WTC11 (cell line): ENCODE measurements at regions not wholly inside any gene's neighbourhood (a gene's known extent, or its start where the extent isn't known, plus 50 kb on each side); places are given as distances from the start of the nearest gene placed in this dataset.

ENCODE experiments used
- ATAC-seq: fragments of 200-7000 bp; cut with Tn5 transposase; 2 replicates; pipeline ENCODE4 v1.10.0; 2021; ENCODE audit warnings: mild to moderate bottlenecking, moderate library complexity
- CTCF ChIA-PET: fragments of 300-600 bp; sonication (Branson Sonifier 250); formaldehyde crosslinking; loops from one replicate; lab custom pipeline; 2021; ENCODE audit warnings: antibody characterized with exemption; lab: Charles Lee
- POLR2A ChIA-PET: fragments of 350-600 bp; sonication (Branson Sonifier 250); formaldehyde crosslinking; loops from one replicate; lab custom pipeline; 2021; ENCODE audit warnings: antibody characterized with exemption; lab: Charles Lee
- DNase-seq: peaks from one replicate; pipeline ENCODE4 v3.0.0; 2021; ENCODE audit warnings: low spot score
- H3K27ac Mint-ChIP-seq: 2 replicates; pipeline ENCODE4 v1.8.0; 2021; ENCODE audit warnings: mixed read lengths
- H3K27me3 Mint-ChIP-seq: 2 replicates; pipeline ENCODE4 v1.8.0; 2021; ENCODE audit warnings: low read depth, mild to moderate bottlenecking, moderate library complexity, mixed read lengths
- H3K36me3 Mint-ChIP-seq: 2 replicates; pipeline ENCODE4 v1.8.0; 2021; ENCODE audit warnings: mixed read lengths
- H3K4me1 Mint-ChIP-seq: 2 replicates; pipeline ENCODE4 v1.8.0; 2022; ENCODE audit warnings: mixed read lengths
- H3K4me3 Mint-ChIP-seq: 2 replicates; pipeline ENCODE4 v1.8.0; 2021; ENCODE audit warnings: mild to moderate bottlenecking, moderate library complexity, mixed read lengths
- H3K9me3 Mint-ChIP-seq: 2 replicates; pipeline ENCODE4 v1.8.0; 2021; ENCODE audit warnings: mixed read lengths
- CREB1 ChIP-seq: sonication (generic); formaldehyde crosslinking; IDR thresholded peaks from 2 replicates; pipeline ENCODE4 v1.8.0; 2023; ENCODE audit warnings: mild to moderate bottlenecking, missing genetic modification reagents
- ELF4 ChIP-seq: sonication (generic); formaldehyde crosslinking; IDR thresholded peaks from 2 replicates; pipeline ENCODE4 v1.8.1; 2022; ENCODE audit warnings: low read depth, mild to moderate bottlenecking, moderate library complexity, missing genetic modification reagents
- FOXP1 ChIP-seq: sonication (generic); formaldehyde crosslinking; IDR thresholded peaks from 2 replicates; pipeline ENCODE4 v1.8.0; 2022; ENCODE audit warnings: missing genetic modification reagents, mild to moderate bottlenecking, moderate library complexity, borderline replicate concordance
- GABPB1 ChIP-seq: sonication (generic); formaldehyde crosslinking; IDR thresholded peaks from 2 replicates; pipeline ENCODE4 v1.8.1; 2023; ENCODE audit warnings: mild to moderate bottlenecking, missing genetic modification reagents
- HMGA2 ChIP-seq: fragments of 250-450 bp; sonication (Bioruptor Pico); IDR thresholded peaks from 2 replicates; pipeline ENCODE4 v1.4.0; 2021; ENCODE audit warnings: mild to moderate bottlenecking, moderate library complexity
- JUN ChIP-seq: sonication (generic); formaldehyde crosslinking; IDR thresholded peaks from 2 replicates; pipeline ENCODE4 v1.8.0; 2023; ENCODE audit warnings: mild to moderate bottlenecking, missing genetic modification reagents
- MXD4 ChIP-seq: fragments of 250-450 bp; sonication (Bioruptor Pico); IDR thresholded peaks from 2 replicates; pipeline ENCODE4 v1.8.0; 2021; ENCODE audit warnings: mild to moderate bottlenecking, moderate library complexity, borderline replicate concordance
- MYBL2 ChIP-seq: sonication (generic); formaldehyde crosslinking; IDR thresholded peaks from 2 replicates; pipeline ENCODE4 v1.8.1; 2023; ENCODE audit warnings: mild to moderate bottlenecking, moderate library complexity, missing genetic modification reagents
- NFYB ChIP-seq: sonication (generic); formaldehyde crosslinking; conservative IDR thresholded peaks from 2 replicates; pipeline ENCODE4 v1.8.0; 2022; ENCODE audit warnings: low read depth, missing genetic modification reagents
- NR3C1 ChIP-seq: sonication (generic); formaldehyde crosslinking; conservative IDR thresholded peaks from 2 replicates; pipeline ENCODE4 v1.8.1; 2023; ENCODE audit warnings: low read depth, mild to moderate bottlenecking, missing genetic modification reagents
- ZNF138 ChIP-seq: sonication (generic); formaldehyde crosslinking; conservative IDR thresholded peaks from 2 replicates; pipeline ENCODE4 v1.8.1; 2022; ENCODE audit warnings: mild to moderate bottlenecking, moderate library complexity, missing genetic modification reagents
- TF ChIP-seq, protein P1 (sequence below): sonication (generic); formaldehyde crosslinking; IDR thresholded peaks from 2 replicates; pipeline ENCODE4 v1.8.1; 2022; ENCODE audit warnings: low read depth, mild to moderate bottlenecking, moderate library complexity, missing genetic modification reagents, borderline replicate concordance
- TF ChIP-seq, protein P2 (sequence below): sonication (generic); formaldehyde crosslinking; IDR thresholded peaks from 2 replicates; pipeline ENCODE4 v1.8.1; 2022; ENCODE audit warnings: mild to moderate bottlenecking, missing genetic modification reagents, moderate library complexity, borderline replicate concordance
- TF ChIP-seq, protein P3 (sequence below): sonication (generic); formaldehyde crosslinking; IDR thresholded peaks from 2 replicates; pipeline ENCODE4 v1.8.1; 2022; ENCODE audit warnings: low read depth, missing genetic modification reagents, borderline replicate concordance
- TF ChIP-seq, protein P4 (sequence below): fragments of 250-450 bp; sonication (Bioruptor Pico); conservative IDR thresholded peaks from 2 replicates; pipeline ENCODE4 v1.9.0; 2021; ENCODE audit warnings: mild to moderate bottlenecking
- TF ChIP-seq, protein P5 (sequence below): fragments of 250-450 bp; sonication (Bioruptor Pico); IDR thresholded peaks from 2 replicates; pipeline ENCODE4 v1.8.0; 2021; ENCODE audit warnings: mild to moderate bottlenecking
- TF ChIP-seq, protein P6 (sequence below): sonication (generic); formaldehyde crosslinking; IDR thresholded peaks from 2 replicates; pipeline ENCODE4 v1.8.0; 2023; ENCODE audit warnings: missing genetic modification reagents, mild to moderate bottlenecking, borderline replicate concordance
- TF ChIP-seq, protein P7 (sequence below): sonication (generic); formaldehyde crosslinking; IDR thresholded peaks from 2 replicates; pipeline ENCODE4 v1.8.1; 2023; ENCODE audit warnings: mild to moderate bottlenecking, moderate library complexity, missing genetic modification reagents
- TF ChIP-seq, protein P8 (sequence below): fragments of 250-450 bp; sonication (Bioruptor Pico); IDR thresholded peaks from 2 replicates; pipeline ENCODE4 v1.9.0; 2021; ENCODE audit warnings: mild to moderate bottlenecking, borderline replicate concordance

DNA sequence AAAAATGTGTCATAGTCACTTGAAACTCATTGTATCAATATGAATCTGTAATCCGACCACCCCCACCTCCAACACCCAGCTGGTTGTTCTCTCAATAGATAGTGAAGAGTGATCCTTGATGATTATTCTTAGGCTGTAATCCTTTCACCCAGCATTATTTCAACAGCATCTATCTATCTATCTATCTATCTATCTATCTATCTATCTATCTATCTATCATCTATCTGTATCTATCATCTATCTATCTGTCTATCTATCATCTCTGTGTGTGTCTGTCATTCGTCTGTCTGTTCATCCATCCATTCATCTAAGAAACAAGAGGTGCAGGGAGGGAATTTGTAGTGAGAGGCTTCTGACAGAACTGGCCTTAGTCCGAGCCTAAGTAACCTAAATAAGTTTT, 78.7 kb upstream of the IGSF10 start:
- no peaks in the 10 kb centered on the region for H3K36me3 Mint-ChIP-seq

More for the DNA sequence above, 78.7 kb upstream of the IGSF10 start:
- CTCF ChIA-PET = no interaction called here
- Mint-ChIP-seq H3K27me3 (no peaks in the 10 kb centered on the region), H3K9me3 (no peaks in the 10 kb centered on the region), H3K4me3 (no peak overlapping the region), H3K4me1 (peaks cover 46% of the 10 kb centered on the region), H3K27ac (peak overlapping the region; percentile 39; the same call in 1 of the 2 replicates)
- TF ChIP-seq, protein P1, sequence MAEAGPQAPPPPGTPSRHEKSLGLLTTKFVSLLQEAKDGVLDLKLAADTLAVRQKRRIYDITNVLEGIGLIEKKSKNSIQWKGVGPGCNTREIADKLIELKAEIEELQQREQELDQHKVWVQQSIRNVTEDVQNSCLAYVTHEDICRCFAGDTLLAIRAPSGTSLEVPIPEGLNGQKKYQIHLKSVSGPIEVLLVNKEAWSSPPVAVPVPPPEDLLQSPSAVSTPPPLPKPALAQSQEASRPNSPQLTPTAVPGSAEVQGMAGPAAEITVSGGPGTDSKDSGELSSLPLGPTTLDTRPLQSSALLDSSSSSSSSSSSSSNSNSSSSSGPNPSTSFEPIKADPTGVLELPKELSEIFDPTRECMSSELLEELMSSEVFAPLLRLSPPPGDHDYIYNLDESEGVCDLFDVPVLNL = no peak
- TF ChIP-seq, protein P2, sequence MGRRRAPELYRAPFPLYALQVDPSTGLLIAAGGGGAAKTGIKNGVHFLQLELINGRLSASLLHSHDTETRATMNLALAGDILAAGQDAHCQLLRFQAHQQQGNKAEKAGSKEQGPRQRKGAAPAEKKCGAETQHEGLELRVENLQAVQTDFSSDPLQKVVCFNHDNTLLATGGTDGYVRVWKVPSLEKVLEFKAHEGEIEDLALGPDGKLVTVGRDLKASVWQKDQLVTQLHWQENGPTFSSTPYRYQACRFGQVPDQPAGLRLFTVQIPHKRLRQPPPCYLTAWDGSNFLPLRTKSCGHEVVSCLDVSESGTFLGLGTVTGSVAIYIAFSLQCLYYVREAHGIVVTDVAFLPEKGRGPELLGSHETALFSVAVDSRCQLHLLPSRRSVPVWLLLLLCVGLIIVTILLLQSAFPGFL (CRISPR knock-in tag) = no peak
- TF ChIP-seq, protein P3, sequence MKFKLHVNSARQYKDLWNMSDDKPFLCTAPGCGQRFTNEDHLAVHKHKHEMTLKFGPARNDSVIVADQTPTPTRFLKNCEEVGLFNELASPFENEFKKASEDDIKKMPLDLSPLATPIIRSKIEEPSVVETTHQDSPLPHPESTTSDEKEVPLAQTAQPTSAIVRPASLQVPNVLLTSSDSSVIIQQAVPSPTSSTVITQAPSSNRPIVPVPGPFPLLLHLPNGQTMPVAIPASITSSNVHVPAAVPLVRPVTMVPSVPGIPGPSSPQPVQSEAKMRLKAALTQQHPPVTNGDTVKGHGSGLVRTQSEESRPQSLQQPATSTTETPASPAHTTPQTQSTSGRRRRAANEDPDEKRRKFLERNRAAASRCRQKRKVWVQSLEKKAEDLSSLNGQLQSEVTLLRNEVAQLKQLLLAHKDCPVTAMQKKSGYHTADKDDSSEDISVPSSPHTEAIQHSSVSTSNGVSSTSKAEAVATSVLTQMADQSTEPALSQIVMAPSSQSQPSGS (CRISPR knock-in tag) = no peak
- TF ChIP-seq CREB1 (CRISPR knock-in tag) = no peak
- no peak for TF ChIP-seq FOXP1 (CRISPR knock-in tag)
- no peak for TF ChIP-seq HMGA2 (CRISPR knock-in tag)
- TF ChIP-seq, protein P4, sequence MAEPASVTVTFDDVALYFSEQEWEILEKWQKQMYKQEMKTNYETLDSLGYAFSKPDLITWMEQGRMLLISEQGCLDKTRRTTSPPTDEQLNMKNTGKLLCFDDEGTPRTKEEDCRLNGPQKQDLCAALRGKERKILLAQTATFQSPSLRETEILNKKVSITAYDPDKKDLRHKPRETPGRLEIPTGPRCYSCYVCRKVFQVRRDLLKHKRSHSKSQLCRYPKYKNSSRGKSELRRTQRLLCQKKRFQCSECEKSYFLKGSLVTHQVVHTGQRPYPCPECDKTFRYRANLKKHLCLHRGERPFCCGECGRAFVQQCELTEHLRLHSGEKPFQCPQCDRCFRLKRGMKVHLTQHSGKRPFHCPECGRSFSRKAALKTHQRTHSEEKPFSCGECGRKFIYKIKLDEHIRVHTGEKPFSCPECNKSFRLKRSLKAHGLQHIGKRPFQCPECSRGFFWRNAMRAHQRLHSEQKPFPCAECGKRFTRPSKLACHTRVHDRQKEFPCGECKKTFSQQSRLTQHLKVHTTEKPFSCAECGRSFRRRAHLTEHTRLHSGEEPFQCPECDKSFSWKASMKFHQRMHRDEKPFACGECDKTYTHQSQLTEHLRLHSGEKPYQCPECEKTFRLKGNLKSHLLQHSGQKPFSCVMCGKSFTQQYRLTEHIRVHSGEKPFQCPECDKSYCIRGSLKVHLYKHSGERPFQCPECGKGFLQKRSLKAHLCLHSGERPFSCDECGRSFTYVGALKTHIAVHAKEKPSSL (CRISPR knock-in tag) = no peak
- TF ChIP-seq, protein P5, sequence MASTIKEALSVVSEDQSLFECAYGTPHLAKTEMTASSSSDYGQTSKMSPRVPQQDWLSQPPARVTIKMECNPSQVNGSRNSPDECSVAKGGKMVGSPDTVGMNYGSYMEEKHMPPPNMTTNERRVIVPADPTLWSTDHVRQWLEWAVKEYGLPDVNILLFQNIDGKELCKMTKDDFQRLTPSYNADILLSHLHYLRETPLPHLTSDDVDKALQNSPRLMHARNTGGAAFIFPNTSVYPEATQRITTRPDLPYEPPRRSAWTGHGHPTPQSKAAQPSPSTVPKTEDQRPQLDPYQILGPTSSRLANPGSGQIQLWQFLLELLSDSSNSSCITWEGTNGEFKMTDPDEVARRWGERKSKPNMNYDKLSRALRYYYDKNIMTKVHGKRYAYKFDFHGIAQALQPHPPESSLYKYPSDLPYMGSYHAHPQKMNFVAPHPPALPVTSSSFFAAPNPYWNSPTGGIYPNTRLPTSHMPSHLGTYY = no peak
- TF ChIP-seq GABPB1 = no peak
- TF ChIP-seq JUN = no peak
- TF ChIP-seq, protein P6, sequence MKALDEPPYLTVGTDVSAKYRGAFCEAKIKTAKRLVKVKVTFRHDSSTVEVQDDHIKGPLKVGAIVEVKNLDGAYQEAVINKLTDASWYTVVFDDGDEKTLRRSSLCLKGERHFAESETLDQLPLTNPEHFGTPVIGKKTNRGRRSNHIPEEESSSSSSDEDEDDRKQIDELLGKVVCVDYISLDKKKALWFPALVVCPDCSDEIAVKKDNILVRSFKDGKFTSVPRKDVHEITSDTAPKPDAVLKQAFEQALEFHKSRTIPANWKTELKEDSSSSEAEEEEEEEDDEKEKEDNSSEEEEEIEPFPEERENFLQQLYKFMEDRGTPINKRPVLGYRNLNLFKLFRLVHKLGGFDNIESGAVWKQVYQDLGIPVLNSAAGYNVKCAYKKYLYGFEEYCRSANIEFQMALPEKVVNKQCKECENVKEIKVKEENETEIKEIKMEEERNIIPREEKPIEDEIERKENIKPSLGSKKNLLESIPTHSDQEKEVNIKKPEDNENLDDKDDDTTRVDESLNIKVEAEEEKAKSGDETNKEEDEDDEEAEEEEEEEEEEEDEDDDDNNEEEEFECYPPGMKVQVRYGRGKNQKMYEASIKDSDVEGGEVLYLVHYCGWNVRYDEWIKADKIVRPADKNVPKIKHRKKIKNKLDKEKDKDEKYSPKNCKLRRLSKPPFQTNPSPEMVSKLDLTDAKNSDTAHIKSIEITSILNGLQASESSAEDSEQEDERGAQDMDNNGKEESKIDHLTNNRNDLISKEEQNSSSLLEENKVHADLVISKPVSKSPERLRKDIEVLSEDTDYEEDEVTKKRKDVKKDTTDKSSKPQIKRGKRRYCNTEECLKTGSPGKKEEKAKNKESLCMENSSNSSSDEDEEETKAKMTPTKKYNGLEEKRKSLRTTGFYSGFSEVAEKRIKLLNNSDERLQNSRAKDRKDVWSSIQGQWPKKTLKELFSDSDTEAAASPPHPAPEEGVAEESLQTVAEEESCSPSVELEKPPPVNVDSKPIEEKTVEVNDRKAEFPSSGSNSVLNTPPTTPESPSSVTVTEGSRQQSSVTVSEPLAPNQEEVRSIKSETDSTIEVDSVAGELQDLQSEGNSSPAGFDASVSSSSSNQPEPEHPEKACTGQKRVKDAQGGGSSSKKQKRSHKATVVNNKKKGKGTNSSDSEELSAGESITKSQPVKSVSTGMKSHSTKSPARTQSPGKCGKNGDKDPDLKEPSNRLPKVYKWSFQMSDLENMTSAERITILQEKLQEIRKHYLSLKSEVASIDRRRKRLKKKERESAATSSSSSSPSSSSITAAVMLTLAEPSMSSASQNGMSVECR (CRISPR knock-in tag) = no peak
- no peak for TF ChIP-seq NR3C1
- TF ChIP-seq, protein P7, sequence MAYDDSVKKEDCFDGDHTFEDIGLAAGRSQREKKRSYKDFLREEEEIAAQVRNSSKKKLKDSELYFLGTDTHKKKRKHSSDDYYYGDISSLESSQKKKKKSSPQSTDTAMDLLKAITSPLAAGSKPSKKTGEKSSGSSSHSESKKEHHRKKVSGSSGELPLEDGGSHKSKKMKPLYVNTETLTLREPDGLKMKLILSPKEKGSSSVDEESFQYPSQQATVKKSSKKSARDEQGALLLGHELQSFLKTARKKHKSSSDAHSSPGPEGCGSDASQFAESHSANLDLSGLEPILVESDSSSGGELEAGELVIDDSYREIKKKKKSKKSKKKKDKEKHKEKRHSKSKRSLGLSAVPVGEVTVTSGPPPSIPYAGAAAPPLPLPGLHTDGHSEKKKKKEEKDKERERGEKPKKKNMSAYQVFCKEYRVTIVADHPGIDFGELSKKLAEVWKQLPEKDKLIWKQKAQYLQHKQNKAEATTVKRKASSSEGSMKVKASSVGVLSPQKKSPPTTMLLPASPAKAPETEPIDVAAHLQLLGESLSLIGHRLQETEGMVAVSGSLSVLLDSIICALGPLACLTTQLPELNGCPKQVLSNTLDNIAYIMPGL (CRISPR knock-in tag) = no peak
- TF ChIP-seq MYBL2 (CRISPR knock-in tag) = no peak
- TF ChIP-seq, protein P8, sequence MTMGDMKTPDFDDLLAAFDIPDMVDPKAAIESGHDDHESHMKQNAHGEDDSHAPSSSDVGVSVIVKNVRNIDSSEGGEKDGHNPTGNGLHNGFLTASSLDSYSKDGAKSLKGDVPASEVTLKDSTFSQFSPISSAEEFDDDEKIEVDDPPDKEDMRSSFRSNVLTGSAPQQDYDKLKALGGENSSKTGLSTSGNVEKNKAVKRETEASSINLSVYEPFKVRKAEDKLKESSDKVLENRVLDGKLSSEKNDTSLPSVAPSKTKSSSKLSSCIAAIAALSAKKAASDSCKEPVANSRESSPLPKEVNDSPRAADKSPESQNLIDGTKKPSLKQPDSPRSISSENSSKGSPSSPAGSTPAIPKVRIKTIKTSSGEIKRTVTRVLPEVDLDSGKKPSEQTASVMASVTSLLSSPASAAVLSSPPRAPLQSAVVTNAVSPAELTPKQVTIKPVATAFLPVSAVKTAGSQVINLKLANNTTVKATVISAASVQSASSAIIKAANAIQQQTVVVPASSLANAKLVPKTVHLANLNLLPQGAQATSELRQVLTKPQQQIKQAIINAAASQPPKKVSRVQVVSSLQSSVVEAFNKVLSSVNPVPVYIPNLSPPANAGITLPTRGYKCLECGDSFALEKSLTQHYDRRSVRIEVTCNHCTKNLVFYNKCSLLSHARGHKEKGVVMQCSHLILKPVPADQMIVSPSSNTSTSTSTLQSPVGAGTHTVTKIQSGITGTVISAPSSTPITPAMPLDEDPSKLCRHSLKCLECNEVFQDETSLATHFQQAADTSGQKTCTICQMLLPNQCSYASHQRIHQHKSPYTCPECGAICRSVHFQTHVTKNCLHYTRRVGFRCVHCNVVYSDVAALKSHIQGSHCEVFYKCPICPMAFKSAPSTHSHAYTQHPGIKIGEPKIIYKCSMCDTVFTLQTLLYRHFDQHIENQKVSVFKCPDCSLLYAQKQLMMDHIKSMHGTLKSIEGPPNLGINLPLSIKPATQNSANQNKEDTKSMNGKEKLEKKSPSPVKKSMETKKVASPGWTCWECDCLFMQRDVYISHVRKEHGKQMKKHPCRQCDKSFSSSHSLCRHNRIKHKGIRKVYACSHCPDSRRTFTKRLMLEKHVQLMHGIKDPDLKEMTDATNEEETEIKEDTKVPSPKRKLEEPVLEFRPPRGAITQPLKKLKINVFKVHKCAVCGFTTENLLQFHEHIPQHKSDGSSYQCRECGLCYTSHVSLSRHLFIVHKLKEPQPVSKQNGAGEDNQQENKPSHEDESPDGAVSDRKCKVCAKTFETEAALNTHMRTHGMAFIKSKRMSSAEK (CRISPR knock-in tag) = no peak
- no peak for TF ChIP-seq ZNF138 (CRISPR knock-in tag)
- TF ChIP-seq ELF4 = no peak
- TF ChIP-seq NFYB (CRISPR knock-in tag) = no peak
- no peak for TF ChIP-seq MXD4
- ATAC-seq = no peak
- POLR2A ChIA-PET = no interaction called here
- no peak for DNase-seq
